HCT116 (cell line): ENCODE measurements at regions not wholly inside any gene's neighbourhood (a gene's known extent, or its start where the extent isn't known, plus 50 kb on each side); places are given as distances from the start of the nearest gene placed in this dataset.

Experiments used
- ATAC-seq: fragments of 200-7000 bp; cut with Tn5 transposase; 2 replicates; pipeline ENCODE4 v1.9.1; 2020; ENCODE audit warnings: mild to moderate bottlenecking, moderate library complexity
- BruUV-seq: library from RNA; stranded (reverse); fragments of 400-500 nt; replicated peaks from 2 replicates; lab custom pipeline; 2021; lab: Mats Ljungman, UMichigan
- CTCF ChIA-PET: fragments of 300-600 bp; sonication (Branson Sonifier 250); formaldehyde crosslinking; loops from one replicate; lab custom pipeline; 2021; ENCODE audit warnings: antibody characterized with exemption; lab: Charles Lee
- POLR2A ChIA-PET: fragments of 300-600, 350-600 bp; sonication (Branson Sonifier 250); formaldehyde crosslinking; loops from one replicate; lab custom pipeline; 2021; ENCODE audit warnings: antibody characterized with exemption; lab: Charles Lee
- RAD21 ChIA-PET, 2 experiments: fragments of 300-600 bp; sonication (Branson Sonifier 250); formaldehyde crosslinking; loops; one replicate each; lab custom pipeline; 2023; ENCODE audit warnings: low total read pairs in 2 of 2; ENCODE audit not compliant: uncharacterized antibody in 2 of 2, unreplicated experiment in 2 of 2, low non-redundant PET in 1 of 2; lab: Charles Lee
- DNase-seq: peaks from one replicate; pipeline ENCODE4 v3.0.0-alpha.2; 2010; ENCODE audit warnings: low read depth, low spot score
- H2AFZ ChIP-seq: fragments of 200-600 bp; shearing (Covaris generic), sonication (generic); 2 replicates; pipeline ENCODE4 v1.6.1; 2017; ENCODE audit warnings: low read depth, mixed run types, mixed read lengths, antibody characterized with exemption, low read length; ENCODE audit not compliant: poor library complexity, severe bottlenecking
- H3K27ac ChIP-seq: 2 replicates; pipeline ENCODE4 v1.5.1; 2012; ENCODE audit warnings: low read depth, low read length
- H3K27me3 ChIP-seq: fragments of 200-600 bp; sonication (generic); 2 replicates; pipeline ENCODE4 v1.6.1; 2016; ENCODE audit warnings: mixed run types, low read length, mixed read lengths; ENCODE audit not compliant: insufficient read depth
- H3K36me3 ChIP-seq, 2 experiments: fragments of 200-500 bp in 1 of 2; fragments of 200-600 bp in 1 of 2; sonication (Bioruptor generic) in 1 of 2; sonication (generic) in 1 of 2; 2 replicates each; pipeline versions ENCODE4 v1.5.1 to v1.6.1; 2014 to 2016; ENCODE audit warnings: low read length in 2 of 2, inconsistent platforms in 1 of 2, mixed read lengths in 1 of 2, mixed run types in 1 of 2; ENCODE audit not compliant: insufficient read depth in 2 of 2, control insufficient read depth in 1 of 2
- H3K4me1 ChIP-seq, 2 experiments: fragments of 200-600 bp in 1 of 2; sonication (generic) in 1 of 2; 2 replicates each; pipeline versions ENCODE4 v1.5.1 to v1.6.1; 2012 to 2017; ENCODE audit warnings: low read length in 2 of 2, inconsistent platforms in 1 of 2, mild to moderate bottlenecking in 1 of 2, mixed read lengths in 1 of 2, mixed run types in 1 of 2, moderate library complexity in 1 of 2; ENCODE audit not compliant: insufficient read depth in 2 of 2, control insufficient read depth in 1 of 2
- H3K4me2 ChIP-seq: fragments of 200-600 bp; sonication (generic); 2 replicates; pipeline ENCODE4 v1.6.1; 2017; ENCODE audit warnings: mixed run types, low read length, mixed read lengths
- H3K4me3 ChIP-seq, 2 experiments: fragments of 200-600 bp in 1 of 2; sonication (generic) in 1 of 2; replicated peaks in 1 of 2; 2 replicates each; pipeline ENCODE4 v1.5.1; 2011 to 2016; ENCODE audit warnings: low read length in 2 of 2, control low read depth in 1 of 2, low read depth in 1 of 2, mild to moderate bottlenecking in 1 of 2, mixed read lengths in 1 of 2, mixed run types in 1 of 2
- H3K79me2 ChIP-seq: fragments of 200-600 bp; sonication (generic); 2 replicates; pipeline ENCODE4 v1.6.1; 2017; ENCODE audit warnings: mild to moderate bottlenecking, mixed run types, low read length, moderate library complexity, mixed read lengths; ENCODE audit not compliant: insufficient read depth
- H3K9ac ChIP-seq: fragments of 200-600 bp; sonication (generic); 2 replicates; pipeline ENCODE4 v1.6.1; 2016; ENCODE audit warnings: low read length, mixed read lengths
- H3K9me2 ChIP-seq: fragments of 200-600 bp; sonication (generic), shearing (Covaris generic); 2 replicates; pipeline ENCODE4 v1.6.1; 2017; ENCODE audit warnings: mixed run types, mild to moderate bottlenecking, moderate library complexity; ENCODE audit not compliant: insufficient read depth
- H3K9me3 ChIP-seq, 2 experiments: fragments of 200-500 bp in 1 of 2; fragments of 200-600 bp in 1 of 2; sonication (Bioruptor generic) in 1 of 2; sonication (generic) in 1 of 2; 2 replicates each; pipeline ENCODE4 v1.6.1; 2014 to 2017; ENCODE audit warnings: low read length in 2 of 2, mixed read lengths in 2 of 2, inconsistent platforms in 1 of 2, low read depth in 1 of 2, mild to moderate bottlenecking in 1 of 2, mixed run types in 1 of 2, moderate library complexity in 1 of 2; ENCODE audit not compliant: control insufficient read depth in 1 of 2, insufficient read depth in 1 of 2
- H4K20me1 ChIP-seq: fragments of 200-600 bp; sonication (generic), shearing (Covaris generic); 2 replicates; pipeline ENCODE4 v1.6.1; 2017; ENCODE audit warnings: mixed run types, mild to moderate bottlenecking, moderate library complexity; ENCODE audit not compliant: insufficient read depth
- CEBPB ChIP-seq: IDR thresholded peaks from 2 replicates; pipeline ENCODE4 v1.6.1; 2012; ENCODE audit warnings: low read depth
- EGR1 ChIP-seq: IDR thresholded peaks from 2 replicates; pipeline ENCODE4 v1.6.1; 2012; ENCODE audit warnings: low read depth
- ELF1 ChIP-seq: IDR thresholded peaks from 2 replicates; pipeline ENCODE4 v1.6.1; 2012; ENCODE audit warnings: low read depth, borderline replicate concordance
- EZH2 ChIP-seq: fragments of 200-600 bp; sonication (generic); IDR thresholded peaks from 2 replicates; pipeline ENCODE4 v1.6.1; 2017; ENCODE audit warnings: antibody characterized with exemption, mixed run types
- EZH2phosphoT487 ChIP-seq: fragments of 200-600 bp; IDR thresholded peaks from 2 replicates; pipeline ENCODE4 v1.6.1; 2018; ENCODE audit warnings: antibody characterized with exemption, borderline replicate concordance
- FOSL1 ChIP-seq: IDR thresholded peaks from 2 replicates; pipeline ENCODE4 v1.6.1; 2012; ENCODE audit warnings: low read depth
- JUND ChIP-seq: IDR thresholded peaks from 2 replicates; pipeline ENCODE4 v1.6.1; 2012
- POLR2A ChIP-seq: IDR thresholded peaks from 2 replicates; pipeline ENCODE4 v1.7.0; 2011; ENCODE audit warnings: borderline replicate concordance; ENCODE audit not compliant: insufficient read depth, insufficient read length; ENCODE audit errors: extremely low read depth
- POLR2AphosphoS5 ChIP-seq: IDR thresholded peaks from 2 replicates; pipeline ENCODE4 v1.6.1; 2011; ENCODE audit warnings: mild to moderate bottlenecking, low read depth, low read length, moderate library complexity
- RAD21 ChIP-seq: IDR thresholded peaks from 2 replicates; pipeline ENCODE4 v1.6.1; 2012; ENCODE audit warnings: low read depth, mild to moderate bottlenecking
- SIN3A ChIP-seq: IDR thresholded peaks from 2 replicates; pipeline ENCODE4 v1.6.1; 2012; ENCODE audit warnings: low read depth
- SRF ChIP-seq: IDR thresholded peaks from 2 replicates; pipeline ENCODE4 v1.6.1; 2012; ENCODE audit warnings: low read depth
- TCF7L2 ChIP-seq: IDR thresholded peaks from 2 replicates; pipeline ENCODE4 v1.7.0; 2011; ENCODE audit warnings: borderline replicate concordance, inconsistent platforms; ENCODE audit not compliant: insufficient read depth, insufficient read length; ENCODE audit errors: extremely low read depth
- YY1 ChIP-seq: IDR thresholded peaks from 2 replicates; pipeline ENCODE4 v1.6.1; 2011; ENCODE audit warnings: low read length, low read depth, moderate library complexity, mild to moderate bottlenecking; ENCODE audit not compliant: insufficient replicate concordance; ENCODE audit errors: extremely low read depth
- ZFX ChIP-seq: fragments of 450-650 bp; IDR thresholded peaks from 2 replicates; pipeline ENCODE4 v1.6.1; 2017
- ZNF274 ChIP-seq: fragments of 200-500 bp; sonication (Bioruptor generic); IDR thresholded peaks from 2 replicates; pipeline ENCODE4 v1.6.1; 2014; ENCODE audit warnings: mild to moderate bottlenecking, low read depth, low read length, inconsistent platforms
- intact Hi-C: fragments of 100-400 bp; cut with micrococcal nuclease; formaldehyde crosslinking; loops from 2 replicates; pipeline ENCODE4 v1.10.0; 2022
- TF ChIP-seq, protein P1 (sequence below): IDR thresholded peaks from 2 replicates; pipeline ENCODE4 v1.6.1; 2012; ENCODE audit warnings: low read depth
- TF ChIP-seq, protein P2 (sequence below): IDR thresholded peaks from 2 replicates; pipeline ENCODE4 v1.6.1; 2011; ENCODE audit warnings: mild to moderate bottlenecking, low read length, moderate library complexity; ENCODE audit not compliant: insufficient replicate concordance; ENCODE audit errors: extremely low read depth
- TF ChIP-seq, protein P3 (sequence below), 3 experiments: fragments of 200-600 bp in 1 of 3; sonication (generic) in 1 of 3; IDR thresholded peaks in 2 of 3; conservative IDR thresholded peaks in 1 of 3; 2 replicates each; pipeline ENCODE4 v1.5.1; 2012 to 2017; ENCODE audit warnings: low read depth in 2 of 3, low read length in 2 of 3, antibody characterized with exemption in 1 of 3, borderline replicate concordance in 1 of 3, control low read depth in 1 of 3, mild to moderate bottlenecking in 1 of 3, mixed read lengths in 1 of 3, mixed run types in 1 of 3, moderate library complexity in 1 of 3; ENCODE audit not compliant: insufficient read depth in 1 of 3
- TF ChIP-seq, protein P4 (sequence below): IDR thresholded peaks from 2 replicates; pipeline ENCODE4 v1.6.1; 2012
- TF ChIP-seq, protein P5 (sequence below): IDR thresholded peaks from 2 replicates; pipeline ENCODE4 v1.6.1; 2012

DNA sequence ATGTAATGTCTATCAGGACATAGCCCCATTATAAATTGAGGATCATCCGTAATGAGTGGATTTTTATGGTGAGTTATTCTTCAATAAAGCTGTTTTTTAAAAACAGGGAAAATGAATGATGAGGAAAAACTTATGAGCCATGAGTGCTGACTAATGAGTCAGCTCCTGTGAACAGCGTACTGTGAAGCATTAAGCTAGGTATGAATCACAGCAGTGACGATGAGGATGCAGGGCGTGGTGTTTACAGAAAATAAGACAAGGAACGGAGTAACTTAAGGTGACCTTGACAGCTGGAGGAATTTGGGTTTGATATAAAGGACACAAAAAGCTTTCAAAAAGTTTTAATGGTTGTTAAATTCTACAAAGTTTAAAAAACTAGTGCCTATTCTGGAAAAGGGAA, 96.3 kb downstream of the FOXF2 start:
- Histone ChIP-seq H3K4me3 (peak overlapping the region in 1 of 2 experiments; percentile 26; a peak in 2 of 4 replicates), H3K9me2 (no peaks in the 10 kb centered on the region), H4K20me1 (no peaks in the 10 kb centered on the region), H3K4me1 (peaks cover 9 to 44% of the 10 kb centered on the region in 2 experiments; a peak in 3 of 4 replicates), H3K79me2 (no peaks in the 10 kb centered on the region), H3K27ac (no peak overlapping the region), H3K9ac (peak overlapping the region; percentile 24), H3K4me2 (peak overlapping the region; percentile 69), H3K27me3 (no peaks in the 10 kb centered on the region), H3K36me3 (no peaks in the 10 kb centered on the region), H2AFZ (peak overlapping the region; percentile 99), H3K9me3 (no peaks in the 10 kb centered on the region)
- RAD21 ChIA-PET: no interaction called here
- ATAC-seq (peak; percentile 78), DNase-seq (peak; percentile 80)
- BruUV-seq: no TSS peak
- POLR2A ChIA-PET: interaction anchor here (0.5 kb wide), 1 partner anchor 724 kb away, joined by 3 read pairs; no protein-coding TSS in a partner anchor
- CTCF ChIA-PET: interaction anchor here (0.8 to 1.5 kb wide), 3 partner anchors 13 to 67 kb away, joined by 3 to 5 read pairs (median 3); no protein-coding TSS in a partner anchor
- intact Hi-C loops: no loop called here
- TF ChIP-seq, protein P1, sequence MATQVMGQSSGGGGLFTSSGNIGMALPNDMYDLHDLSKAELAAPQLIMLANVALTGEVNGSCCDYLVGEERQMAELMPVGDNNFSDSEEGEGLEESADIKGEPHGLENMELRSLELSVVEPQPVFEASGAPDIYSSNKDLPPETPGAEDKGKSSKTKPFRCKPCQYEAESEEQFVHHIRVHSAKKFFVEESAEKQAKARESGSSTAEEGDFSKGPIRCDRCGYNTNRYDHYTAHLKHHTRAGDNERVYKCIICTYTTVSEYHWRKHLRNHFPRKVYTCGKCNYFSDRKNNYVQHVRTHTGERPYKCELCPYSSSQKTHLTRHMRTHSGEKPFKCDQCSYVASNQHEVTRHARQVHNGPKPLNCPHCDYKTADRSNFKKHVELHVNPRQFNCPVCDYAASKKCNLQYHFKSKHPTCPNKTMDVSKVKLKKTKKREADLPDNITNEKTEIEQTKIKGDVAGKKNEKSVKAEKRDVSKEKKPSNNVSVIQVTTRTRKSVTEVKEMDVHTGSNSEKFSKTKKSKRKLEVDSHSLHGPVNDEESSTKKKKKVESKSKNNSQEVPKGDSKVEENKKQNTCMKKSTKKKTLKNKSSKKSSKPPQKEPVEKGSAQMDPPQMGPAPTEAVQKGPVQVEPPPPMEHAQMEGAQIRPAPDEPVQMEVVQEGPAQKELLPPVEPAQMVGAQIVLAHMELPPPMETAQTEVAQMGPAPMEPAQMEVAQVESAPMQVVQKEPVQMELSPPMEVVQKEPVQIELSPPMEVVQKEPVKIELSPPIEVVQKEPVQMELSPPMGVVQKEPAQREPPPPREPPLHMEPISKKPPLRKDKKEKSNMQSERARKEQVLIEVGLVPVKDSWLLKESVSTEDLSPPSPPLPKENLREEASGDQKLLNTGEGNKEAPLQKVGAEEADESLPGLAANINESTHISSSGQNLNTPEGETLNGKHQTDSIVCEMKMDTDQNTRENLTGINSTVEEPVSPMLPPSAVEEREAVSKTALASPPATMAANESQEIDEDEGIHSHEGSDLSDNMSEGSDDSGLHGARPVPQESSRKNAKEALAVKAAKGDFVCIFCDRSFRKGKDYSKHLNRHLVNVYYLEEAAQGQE: no peak
- TF ChIP-seq POLR2A (no peak), CEBPB (no peak), TCF7L2 (no peak), SRF (0 out of 2 replicates have a peak, but pooled peaks have one; percentile 32), RAD21 (0 out of 2 replicates have a peak, but pooled peaks have one; percentile 2), POLR2AphosphoS5 (peak; percentile 23; the same call in 1 of the 2 replicates), ZNF274 (no peak), ZFX (no peak), JUND (peak; percentile 79), EZH2phosphoT487 (no peak), ELF1 (no peak), EGR1 (no peak), FOSL1 (peak; percentile 88), YY1 (no peak), SIN3A (no peak), EZH2 (no peak)
- TF ChIP-seq, protein P2, sequence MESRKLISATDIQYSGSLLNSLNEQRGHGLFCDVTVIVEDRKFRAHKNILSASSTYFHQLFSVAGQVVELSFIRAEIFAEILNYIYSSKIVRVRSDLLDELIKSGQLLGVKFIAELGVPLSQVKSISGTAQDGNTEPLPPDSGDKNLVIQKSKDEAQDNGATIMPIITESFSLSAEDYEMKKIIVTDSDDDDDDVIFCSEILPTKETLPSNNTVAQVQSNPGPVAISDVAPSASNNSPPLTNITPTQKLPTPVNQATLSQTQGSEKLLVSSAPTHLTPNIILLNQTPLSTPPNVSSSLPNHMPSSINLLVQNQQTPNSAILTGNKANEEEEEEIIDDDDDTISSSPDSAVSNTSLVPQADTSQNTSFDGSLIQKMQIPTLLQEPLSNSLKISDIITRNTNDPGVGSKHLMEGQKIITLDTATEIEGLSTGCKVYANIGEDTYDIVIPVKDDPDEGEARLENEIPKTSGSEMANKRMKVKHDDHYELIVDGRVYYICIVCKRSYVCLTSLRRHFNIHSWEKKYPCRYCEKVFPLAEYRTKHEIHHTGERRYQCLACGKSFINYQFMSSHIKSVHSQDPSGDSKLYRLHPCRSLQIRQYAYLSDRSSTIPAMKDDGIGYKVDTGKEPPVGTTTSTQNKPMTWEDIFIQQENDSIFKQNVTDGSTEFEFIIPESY: no peak
- TF ChIP-seq, protein P3, sequence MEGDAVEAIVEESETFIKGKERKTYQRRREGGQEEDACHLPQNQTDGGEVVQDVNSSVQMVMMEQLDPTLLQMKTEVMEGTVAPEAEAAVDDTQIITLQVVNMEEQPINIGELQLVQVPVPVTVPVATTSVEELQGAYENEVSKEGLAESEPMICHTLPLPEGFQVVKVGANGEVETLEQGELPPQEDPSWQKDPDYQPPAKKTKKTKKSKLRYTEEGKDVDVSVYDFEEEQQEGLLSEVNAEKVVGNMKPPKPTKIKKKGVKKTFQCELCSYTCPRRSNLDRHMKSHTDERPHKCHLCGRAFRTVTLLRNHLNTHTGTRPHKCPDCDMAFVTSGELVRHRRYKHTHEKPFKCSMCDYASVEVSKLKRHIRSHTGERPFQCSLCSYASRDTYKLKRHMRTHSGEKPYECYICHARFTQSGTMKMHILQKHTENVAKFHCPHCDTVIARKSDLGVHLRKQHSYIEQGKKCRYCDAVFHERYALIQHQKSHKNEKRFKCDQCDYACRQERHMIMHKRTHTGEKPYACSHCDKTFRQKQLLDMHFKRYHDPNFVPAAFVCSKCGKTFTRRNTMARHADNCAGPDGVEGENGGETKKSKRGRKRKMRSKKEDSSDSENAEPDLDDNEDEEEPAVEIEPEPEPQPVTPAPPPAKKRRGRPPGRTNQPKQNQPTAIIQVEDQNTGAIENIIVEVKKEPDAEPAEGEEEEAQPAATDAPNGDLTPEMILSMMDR (IDR thresholded peaks at IDR 0.05 in 2 of 3, conservative IDR thresholded peaks at IDR 0.05 in 1 of 3; ENCODE audit: borderline replicate concordance in 1 of 3, insufficient read depth in 1 of 3, low read depth in 2 of 3, low read length in 2 of 3): no peak
- TF ChIP-seq, protein P4, sequence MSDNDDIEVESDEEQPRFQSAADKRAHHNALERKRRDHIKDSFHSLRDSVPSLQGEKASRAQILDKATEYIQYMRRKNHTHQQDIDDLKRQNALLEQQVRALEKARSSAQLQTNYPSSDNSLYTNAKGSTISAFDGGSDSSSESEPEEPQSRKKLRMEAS: no peak
- TF ChIP-seq, protein P5, sequence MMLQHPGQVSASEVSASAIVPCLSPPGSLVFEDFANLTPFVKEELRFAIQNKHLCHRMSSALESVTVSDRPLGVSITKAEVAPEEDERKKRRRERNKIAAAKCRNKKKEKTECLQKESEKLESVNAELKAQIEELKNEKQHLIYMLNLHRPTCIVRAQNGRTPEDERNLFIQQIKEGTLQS: no peak
